GM19238 (cell line): ENCODE measurements at regions not wholly inside any gene's neighbourhood (a gene's known extent, or its start where the extent isn't known, plus 50 kb on each side); places are given as distances from the start of the nearest gene placed in this dataset.

ENCODE experiments used
- DNase-seq: peaks from one replicate; pipeline ENCODE4 v3.0.0; 2011; ENCODE audit warnings: low spot score; ENCODE audit not compliant: insufficient read length

- no peak for DNase-seq
Observed at GRCh38 chr10:78806681-78807221, 262.0 kb upstream of the ZMIZ1 start.

- DNase-seq: no peak
Observed at GRCh38 chr10:78807504-78808203, 261.1 kb upstream of the ZMIZ1 start.

- no peak for DNase-seq
Observed at GRCh38 chr10:78808286-78808685, 260.5 kb upstream of the ZMIZ1 start.

GRCh38 chr10:78808736-78809367 is 259.9 kb upstream of the ZMIZ1 start:
- no peak for DNase-seq

GRCh38 chr10:78811174-78811573 is 257.6 kb upstream of the ZMIZ1 start:
- DNase-seq: no peak

- DNase-seq: no peak
Observed at GRCh38 chr10:78812571-78813318, 256.0 kb upstream of the ZMIZ1 start.

- DNase-seq: no peak
Observed at GRCh38 chr10:78813526-78813925, 255.2 kb upstream of the ZMIZ1 start.

GRCh38 chr10:78813998-78814399 is 254.8 kb upstream of the ZMIZ1 start:
- no peak for DNase-seq

- no peak for DNase-seq
Observed at GRCh38 chr10:78814407-78814806, 254.4 kb upstream of the ZMIZ1 start.

GRCh38 chr10:78815702-78816334 is 252.9 kb upstream of the ZMIZ1 start:
- no peak for DNase-seq

GRCh38 chr10:78817361-78817760 is 251.4 kb upstream of the ZMIZ1 start:
- no peak for DNase-seq

GRCh38 chr10:78817804-78818203 is 251.0 kb upstream of the ZMIZ1 start:
- no peak for DNase-seq

- DNase-seq: no peak
Observed at GRCh38 chr10:78819361-78820006, 249.3 kb upstream of the ZMIZ1 start.

GRCh38 chr10:78820007-78820362 is 248.8 kb upstream of the ZMIZ1 start:
- DNase-seq: no peak

GRCh38 chr10:78821052-78821451 is 247.7 kb upstream of the ZMIZ1 start:
- no peak for DNase-seq

- DNase-seq: no peak
Observed at GRCh38 chr10:78828647-78829539, 239.9 kb upstream of the ZMIZ1 start.

- no peak for DNase-seq
Observed at GRCh38 chr10:78829565-78829964, 239.2 kb upstream of the ZMIZ1 start.

GRCh38 chr10:78830062-78830975 is 238.4 kb upstream of the ZMIZ1 start:
- DNase-seq: no peak

- no peak for DNase-seq
Observed at GRCh38 chr10:78830976-78831375, 237.8 kb upstream of the ZMIZ1 start.
